ENCODE measurements at regions not wholly inside any gene's neighbourhood (a gene's known extent, or its start where the extent isn't known, plus 50 kb on each side); places are given as distances from the start of the nearest gene placed in this dataset.

DNA sequence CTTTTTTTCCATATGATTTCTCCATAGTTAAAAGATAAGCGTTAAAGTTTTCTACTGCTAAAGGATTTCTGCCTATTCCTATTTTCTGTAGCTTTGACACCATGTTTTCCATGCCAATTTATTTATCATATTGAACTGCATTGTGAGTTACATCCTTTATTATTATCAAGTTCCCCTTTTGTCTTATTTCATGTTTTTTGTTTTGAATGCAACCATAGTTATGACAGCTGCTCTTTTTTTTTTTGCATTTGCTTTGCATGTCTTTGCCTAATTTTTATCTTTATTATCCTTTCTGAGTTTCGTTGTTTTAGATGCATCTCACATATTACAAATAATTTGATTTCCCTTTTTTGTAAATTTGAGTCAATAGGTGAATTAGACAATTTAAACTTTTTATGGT is 161.5 kb downstream of the DEPDC1B start:
- Histone ChIP-seq H3K4me3 (replicated peaks in 1 of 3; ENCODE audit: insufficient read depth in 1 of 3, low read depth in 1 of 3, low read length in 3 of 3) (no peak overlapping the region), H3K27me3 (ENCODE audit: control insufficient read depth in 2 of 2, insufficient read depth in 2 of 2, low read length in 2 of 2) (peaks cover 1 to 3% of the 10 kb centered on the region in 2 experiments), H3K4me2 (ENCODE audit: insufficient read depth, low read length) (no peak overlapping the region), H3K36me3 (ENCODE audit: control insufficient read depth in 2 of 2, extremely low read depth in 1 of 2, insufficient read depth in 2 of 2, low read length in 2 of 2) (no peaks in the 10 kb centered on the region), H3K9me3 (replicated peaks; ENCODE audit: control insufficient read depth, insufficient read depth, low read length) (no peaks in the 10 kb centered on the region), H3K27ac (ENCODE audit: insufficient read depth, low read depth, low read length) (no peak overlapping the region), H3K79me2 (ENCODE audit: control insufficient read depth, insufficient read depth, low read length) (no peaks in the 10 kb centered on the region), H3K9ac (replicated peaks; ENCODE audit: extremely low read depth, insufficient read depth, low read length) (no peak overlapping the region), H3K9me1 (replicated peaks; ENCODE audit: control insufficient read depth, extremely low read depth, insufficient read depth, low read length) (no peaks in the 10 kb centered on the region), H3K4me1 (ENCODE audit: control insufficient read depth, extremely low read depth, insufficient read depth, low read length) (no peaks in the 10 kb centered on the region), H4K20me1 (replicated peaks; ENCODE audit: control insufficient read depth, extremely low read depth, insufficient read depth, low read length) (no peaks in the 10 kb centered on the region), H2AFZ (ENCODE audit: low read depth, low read length) (no peak overlapping the region)
- no peak for FAIRE-seq
- POLR2A ChIA-PET: no interaction called here
- no peak for DNase-seq (ENCODE audit: low read depth, low spot score)
- intact Hi-C loops (cut with micrococcal nuclease): no loop called here
- no TSS peak for BruUV-seq (replicated peaks)
- dilution Hi-C loops (cut with MboI; ENCODE audit: extremely low pct_ligation_motif_present, low sequenced_read_pairs): no loop called here
- TF ChIP-seq POLR2A (IDR thresholded peaks at IDR 0.05; ENCODE audit: low read depth, low read length) (no peak), EZH2 (IDR thresholded peaks at IDR 0.05; ENCODE audit: borderline replicate concordance, low read depth, low read length, severe bottlenecking) (no peak), GATA2 (IDR thresholded peaks at IDR 0.05; ENCODE audit: insufficient read depth, insufficient read length, low read depth, low read length) (no peak), POLR2AphosphoS5 (IDR thresholded peaks at IDR 0.05; ENCODE audit: insufficient read depth, low read depth, low read length) (no peak), MYC (IDR thresholded peaks at IDR 0.05; ENCODE audit: low read depth, low read length) (no peak), FOS (IDR thresholded peaks at IDR 0.05; ENCODE audit: borderline replicate concordance, insufficient read depth, low read length) (no peak), CTCF (IDR thresholded peaks at IDR 0.05; ENCODE audit: extremely low read depth in 1 of 2, insufficient read depth in 1 of 2, low read depth in 1 of 2, low read length in 2 of 2) (no peak), JUN (IDR thresholded peaks at IDR 0.05; ENCODE audit: borderline replicate concordance, insufficient read depth, insufficient read length, low read depth) (no peak)
- TF ChIP-seq, protein P1, sequence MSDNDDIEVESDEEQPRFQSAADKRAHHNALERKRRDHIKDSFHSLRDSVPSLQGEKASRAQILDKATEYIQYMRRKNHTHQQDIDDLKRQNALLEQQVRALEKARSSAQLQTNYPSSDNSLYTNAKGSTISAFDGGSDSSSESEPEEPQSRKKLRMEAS (IDR thresholded peaks at IDR 0.05; ENCODE audit: insufficient read depth, insufficient read length): no peak
- CTCF ChIA-PET: no interaction called here

All from endothelial cell of umbilical vein (primary cell).